ENCODE measurements at regions not wholly inside any gene's neighbourhood (a gene's known extent, or its start where the extent isn't known, plus 50 kb on each side); places are given as distances from the start of the nearest gene placed in this dataset.

DNA sequence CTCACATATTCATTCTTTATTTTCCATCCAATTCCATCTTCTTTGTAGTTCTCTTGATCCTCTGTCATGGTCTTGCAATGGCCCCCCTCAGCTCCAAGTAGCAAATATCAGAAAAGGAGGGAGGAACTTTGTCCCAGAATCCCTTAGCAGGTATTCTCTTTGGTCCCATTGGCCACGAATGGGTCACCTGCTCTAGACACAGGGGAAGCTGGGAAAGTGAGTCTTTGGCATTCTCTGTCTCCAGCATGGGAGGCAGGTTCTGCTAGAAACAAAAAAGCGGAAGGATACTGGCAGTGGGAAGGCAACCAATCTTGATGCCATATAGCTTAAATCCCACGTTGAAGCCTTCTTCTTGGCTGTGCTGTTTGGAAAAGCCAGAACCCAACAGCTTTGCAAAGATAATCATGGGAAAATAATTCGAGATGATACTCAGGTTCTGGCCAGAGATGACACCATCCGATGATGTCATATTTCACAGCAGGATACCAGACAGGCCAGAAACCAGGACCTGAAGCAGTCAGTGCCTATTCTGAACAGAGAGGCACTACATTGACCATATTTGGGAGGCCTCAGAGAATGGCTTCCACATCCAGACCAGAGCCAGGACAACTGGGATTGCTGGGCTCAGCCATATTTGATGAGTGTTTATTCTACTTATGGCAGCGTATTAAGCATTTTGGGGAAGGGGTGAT, 110.4 kb upstream of the ATXN3L start:
- TF ChIP-seq, protein P1, sequence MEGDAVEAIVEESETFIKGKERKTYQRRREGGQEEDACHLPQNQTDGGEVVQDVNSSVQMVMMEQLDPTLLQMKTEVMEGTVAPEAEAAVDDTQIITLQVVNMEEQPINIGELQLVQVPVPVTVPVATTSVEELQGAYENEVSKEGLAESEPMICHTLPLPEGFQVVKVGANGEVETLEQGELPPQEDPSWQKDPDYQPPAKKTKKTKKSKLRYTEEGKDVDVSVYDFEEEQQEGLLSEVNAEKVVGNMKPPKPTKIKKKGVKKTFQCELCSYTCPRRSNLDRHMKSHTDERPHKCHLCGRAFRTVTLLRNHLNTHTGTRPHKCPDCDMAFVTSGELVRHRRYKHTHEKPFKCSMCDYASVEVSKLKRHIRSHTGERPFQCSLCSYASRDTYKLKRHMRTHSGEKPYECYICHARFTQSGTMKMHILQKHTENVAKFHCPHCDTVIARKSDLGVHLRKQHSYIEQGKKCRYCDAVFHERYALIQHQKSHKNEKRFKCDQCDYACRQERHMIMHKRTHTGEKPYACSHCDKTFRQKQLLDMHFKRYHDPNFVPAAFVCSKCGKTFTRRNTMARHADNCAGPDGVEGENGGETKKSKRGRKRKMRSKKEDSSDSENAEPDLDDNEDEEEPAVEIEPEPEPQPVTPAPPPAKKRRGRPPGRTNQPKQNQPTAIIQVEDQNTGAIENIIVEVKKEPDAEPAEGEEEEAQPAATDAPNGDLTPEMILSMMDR (IDR thresholded peaks at IDR 0.05; ENCODE audit: control insufficient read depth, extremely low read depth, insufficient read depth) = no peak
- no peak for DNase-seq (ENCODE audit: low read depth)
- no peak overlapping the region for H3K4me3 ChIP-seq (ENCODE audit: low read depth, low read length)

DNA sequence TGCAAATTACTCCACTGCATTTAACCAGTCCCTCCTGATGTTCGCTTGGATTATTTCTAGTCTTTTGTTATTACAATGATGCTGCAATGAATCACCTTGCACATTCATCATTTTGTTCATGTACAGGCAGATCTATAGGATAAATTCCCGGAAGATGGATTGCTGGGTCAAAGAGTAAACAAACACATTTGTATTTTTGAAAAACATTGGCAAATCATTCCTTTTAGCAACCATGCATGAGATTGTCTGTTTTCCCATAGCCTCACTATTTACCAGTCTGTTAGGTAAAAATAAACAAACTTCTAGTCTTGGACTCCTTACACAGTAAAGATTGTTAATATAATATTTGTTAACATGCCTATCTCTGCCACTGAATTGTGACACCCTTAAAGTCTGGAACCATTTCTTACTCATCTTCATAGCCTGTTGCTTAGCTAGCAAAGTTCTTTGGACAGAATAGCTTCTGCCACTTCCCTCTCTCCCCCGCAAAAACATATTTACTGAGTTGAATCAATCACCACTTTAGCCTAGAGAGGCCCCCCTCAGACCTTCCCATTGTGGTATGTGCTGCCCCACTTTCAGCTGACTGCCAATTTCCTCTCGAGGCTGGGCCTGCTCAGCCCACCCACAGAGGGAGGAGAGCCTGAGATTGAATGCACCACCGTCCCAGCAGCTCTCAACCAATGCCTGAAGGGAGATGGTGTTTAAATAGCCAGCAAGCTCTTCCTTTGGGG, 108.4 kb upstream of the ATXN3L start:
- peak; percentile 18 for DNase-seq (ENCODE audit: low read depth)

DNA sequence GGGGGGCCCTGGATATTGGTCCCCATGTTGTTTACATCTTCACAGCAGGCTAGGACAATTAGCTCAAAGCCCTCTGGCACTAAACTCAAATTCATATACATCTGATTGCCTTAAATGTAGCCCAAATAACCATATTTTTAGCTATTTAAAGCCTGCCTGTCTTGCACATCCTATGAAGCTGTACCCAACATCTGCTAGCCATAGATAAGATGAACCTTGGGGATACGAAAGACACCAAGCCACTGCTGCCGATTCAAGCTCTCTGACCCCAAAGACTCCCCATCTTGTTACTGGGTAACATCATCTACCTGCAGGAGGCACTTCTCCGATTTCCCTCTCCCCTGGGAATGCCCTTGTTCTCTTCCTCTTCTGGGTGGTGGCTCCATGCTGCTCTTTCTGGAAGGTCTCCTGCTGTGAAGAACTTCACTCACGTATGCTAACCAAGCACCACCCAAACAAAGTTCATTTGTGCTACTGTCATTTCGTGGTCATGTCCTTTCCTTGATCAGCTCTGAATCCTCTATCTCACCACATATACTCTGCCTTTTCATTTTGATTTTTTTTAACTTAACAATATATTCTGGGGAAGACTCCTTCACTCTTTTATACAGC, 107.7 kb upstream of the ATXN3L start:
- no peak overlapping the region for H3K4me3 ChIP-seq (ENCODE audit: low read depth, low read length)
- TF ChIP-seq, protein P1 (IDR thresholded peaks at IDR 0.05; ENCODE audit: control insufficient read depth, extremely low read depth, insufficient read depth) = no peak
- DNase-seq (ENCODE audit: low read depth) = no peak

More for the DNA sequence above, 108.4 kb upstream of the ATXN3L start:
- no peak overlapping the region for H3K4me3 ChIP-seq (ENCODE audit: low read depth, low read length)
- TF ChIP-seq, protein P1 (IDR thresholded peaks at IDR 0.05; ENCODE audit: control insufficient read depth, extremely low read depth, insufficient read depth) = no peak

DNA sequence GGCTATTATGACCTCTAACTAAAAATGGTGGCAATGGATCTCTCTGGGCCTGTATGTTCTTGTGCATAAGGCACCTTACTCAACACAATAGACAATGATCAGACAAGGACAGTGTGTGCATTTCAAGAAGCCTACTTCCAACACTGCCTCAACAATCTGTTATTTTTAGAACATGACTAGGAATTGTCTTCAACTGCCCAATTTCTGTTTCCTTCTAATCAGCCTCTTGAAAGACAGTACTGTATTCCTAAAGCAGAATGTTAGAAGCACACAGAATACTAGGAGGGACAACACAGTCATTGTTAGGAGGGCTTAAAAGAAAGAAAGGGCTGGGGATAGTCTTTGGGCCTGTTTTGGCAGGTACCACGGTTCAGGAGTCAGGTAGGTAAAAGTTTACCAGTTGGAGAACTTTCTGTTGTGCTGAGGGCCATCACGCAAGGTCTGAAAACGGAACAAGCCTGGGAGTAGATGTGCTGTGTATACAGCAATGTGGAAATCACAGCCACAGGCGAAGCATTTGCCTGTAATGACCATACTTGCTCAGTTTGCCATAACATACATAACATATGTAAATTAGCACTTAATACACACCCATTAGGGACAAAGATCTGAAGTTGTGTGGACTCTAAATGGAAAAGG, 100.8 kb upstream of the ATXN3L start:
- no peak for DNase-seq (ENCODE audit: low read depth)
- no peak overlapping the region for H3K4me3 ChIP-seq (ENCODE audit: low read depth, low read length)
- TF ChIP-seq, protein P1 (IDR thresholded peaks at IDR 0.05; ENCODE audit: control insufficient read depth, extremely low read depth, insufficient read depth) = no peak

DNA sequence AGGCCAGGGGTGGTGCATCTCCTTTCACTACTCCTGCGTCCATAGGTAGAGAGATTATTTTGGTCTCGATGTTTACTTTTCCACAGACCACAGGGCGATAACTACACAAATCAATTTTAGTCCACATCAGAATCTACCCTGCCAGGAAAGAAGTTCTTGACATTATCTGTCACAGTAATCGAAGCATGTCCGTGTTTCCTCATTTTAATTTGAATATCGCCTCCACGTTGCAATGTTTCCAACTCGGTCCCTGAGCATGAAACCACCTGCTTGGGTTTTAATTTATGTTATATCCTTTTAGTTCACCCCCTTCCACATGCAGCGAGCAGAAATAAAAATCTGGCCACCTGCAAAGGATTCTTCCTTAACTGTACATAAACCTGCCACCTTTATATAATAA, 100.1 kb upstream of the ATXN3L start:
- H3K4me3 ChIP-seq (ENCODE audit: low read depth, low read length) = no peak overlapping the region
- TF ChIP-seq, protein P1 (IDR thresholded peaks at IDR 0.05; ENCODE audit: control insufficient read depth, extremely low read depth, insufficient read depth) = no peak
- DNase-seq (ENCODE audit: low read depth) = no peak

DNA sequence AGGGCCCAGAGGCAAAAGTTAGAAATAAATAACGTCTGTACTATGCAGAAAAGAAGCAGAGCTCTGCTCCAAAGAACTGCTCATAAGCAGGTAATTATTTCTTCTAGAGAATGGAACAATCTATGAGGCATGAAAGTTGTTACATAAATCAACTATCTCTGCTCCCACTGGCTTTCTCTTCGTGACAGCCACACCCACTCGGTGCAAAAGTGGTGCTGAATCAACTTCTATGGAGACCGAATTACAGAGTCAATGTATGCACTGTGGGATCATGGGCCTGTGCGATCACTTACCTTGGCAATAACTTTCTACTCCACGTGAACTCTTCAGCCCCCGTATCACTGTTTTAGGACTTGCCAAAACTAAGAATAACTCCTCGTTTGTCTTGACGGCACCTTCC, 99.4 kb upstream of the ATXN3L start:
- TF ChIP-seq, protein P1 (IDR thresholded peaks at IDR 0.05; ENCODE audit: control insufficient read depth, extremely low read depth, insufficient read depth) = no peak

More for the DNA sequence above, 99.4 kb upstream of the ATXN3L start:
- no peak overlapping the region for H3K4me3 ChIP-seq (ENCODE audit: low read depth, low read length)
- DNase-seq (ENCODE audit: low read depth) = no peak
